HCT116 (cell line): ENCODE measurements at regions not wholly inside any gene's neighbourhood (a gene's known extent, or its start where the extent isn't known, plus 50 kb on each side); places are given as distances from the start of the nearest gene placed in this dataset.

Experiments used
- ATAC-seq: fragments of 200-7000 bp; cut with Tn5 transposase; 2 replicates; pipeline ENCODE4 v1.9.1; 2020; ENCODE audit warnings: mild to moderate bottlenecking, moderate library complexity
- BruUV-seq: library from RNA; stranded (reverse); fragments of 400-500 nt; replicated peaks from 2 replicates; lab custom pipeline; 2021; lab: Mats Ljungman, UMichigan
- CTCF ChIA-PET: fragments of 300-600 bp; sonication (Branson Sonifier 250); formaldehyde crosslinking; loops from one replicate; lab custom pipeline; 2021; ENCODE audit warnings: antibody characterized with exemption; lab: Charles Lee
- POLR2A ChIA-PET: fragments of 300-600, 350-600 bp; sonication (Branson Sonifier 250); formaldehyde crosslinking; loops from one replicate; lab custom pipeline; 2021; ENCODE audit warnings: antibody characterized with exemption; lab: Charles Lee
- RAD21 ChIA-PET, 2 experiments: fragments of 300-600 bp; sonication (Branson Sonifier 250); formaldehyde crosslinking; loops; one replicate each; lab custom pipeline; 2023; ENCODE audit warnings: low total read pairs in 2 of 2; ENCODE audit not compliant: uncharacterized antibody in 2 of 2, unreplicated experiment in 2 of 2, low non-redundant PET in 1 of 2; lab: Charles Lee
- DNase-seq: peaks from one replicate; pipeline ENCODE4 v3.0.0-alpha.2; 2010; ENCODE audit warnings: low read depth, low spot score
- H2AFZ ChIP-seq: fragments of 200-600 bp; shearing (Covaris generic), sonication (generic); 2 replicates; pipeline ENCODE4 v1.6.1; 2017; ENCODE audit warnings: low read depth, mixed run types, mixed read lengths, antibody characterized with exemption, low read length; ENCODE audit not compliant: poor library complexity, severe bottlenecking
- H3K27ac ChIP-seq: 2 replicates; pipeline ENCODE4 v1.5.1; 2012; ENCODE audit warnings: low read depth, low read length
- H3K27me3 ChIP-seq: fragments of 200-600 bp; sonication (generic); 2 replicates; pipeline ENCODE4 v1.6.1; 2016; ENCODE audit warnings: mixed run types, low read length, mixed read lengths; ENCODE audit not compliant: insufficient read depth
- H3K36me3 ChIP-seq, 2 experiments: fragments of 200-500 bp in 1 of 2; fragments of 200-600 bp in 1 of 2; sonication (Bioruptor generic) in 1 of 2; sonication (generic) in 1 of 2; 2 replicates each; pipeline versions ENCODE4 v1.5.1 to v1.6.1; 2014 to 2016; ENCODE audit warnings: low read length in 2 of 2, inconsistent platforms in 1 of 2, mixed read lengths in 1 of 2, mixed run types in 1 of 2; ENCODE audit not compliant: insufficient read depth in 2 of 2, control insufficient read depth in 1 of 2
- H3K4me1 ChIP-seq, 2 experiments: fragments of 200-600 bp in 1 of 2; sonication (generic) in 1 of 2; 2 replicates each; pipeline versions ENCODE4 v1.5.1 to v1.6.1; 2012 to 2017; ENCODE audit warnings: low read length in 2 of 2, inconsistent platforms in 1 of 2, mild to moderate bottlenecking in 1 of 2, mixed read lengths in 1 of 2, mixed run types in 1 of 2, moderate library complexity in 1 of 2; ENCODE audit not compliant: insufficient read depth in 2 of 2, control insufficient read depth in 1 of 2
- H3K4me2 ChIP-seq: fragments of 200-600 bp; sonication (generic); 2 replicates; pipeline ENCODE4 v1.6.1; 2017; ENCODE audit warnings: mixed run types, low read length, mixed read lengths
- H3K4me3 ChIP-seq, 2 experiments: fragments of 200-600 bp in 1 of 2; sonication (generic) in 1 of 2; replicated peaks in 1 of 2; 2 replicates each; pipeline ENCODE4 v1.5.1; 2011 to 2016; ENCODE audit warnings: low read length in 2 of 2, control low read depth in 1 of 2, low read depth in 1 of 2, mild to moderate bottlenecking in 1 of 2, mixed read lengths in 1 of 2, mixed run types in 1 of 2
- H3K79me2 ChIP-seq: fragments of 200-600 bp; sonication (generic); 2 replicates; pipeline ENCODE4 v1.6.1; 2017; ENCODE audit warnings: mild to moderate bottlenecking, mixed run types, low read length, moderate library complexity, mixed read lengths; ENCODE audit not compliant: insufficient read depth
- H3K9ac ChIP-seq: fragments of 200-600 bp; sonication (generic); 2 replicates; pipeline ENCODE4 v1.6.1; 2016; ENCODE audit warnings: low read length, mixed read lengths
- H3K9me2 ChIP-seq: fragments of 200-600 bp; sonication (generic), shearing (Covaris generic); 2 replicates; pipeline ENCODE4 v1.6.1; 2017; ENCODE audit warnings: mixed run types, mild to moderate bottlenecking, moderate library complexity; ENCODE audit not compliant: insufficient read depth
- H3K9me3 ChIP-seq, 2 experiments: fragments of 200-500 bp in 1 of 2; fragments of 200-600 bp in 1 of 2; sonication (Bioruptor generic) in 1 of 2; sonication (generic) in 1 of 2; 2 replicates each; pipeline ENCODE4 v1.6.1; 2014 to 2017; ENCODE audit warnings: low read length in 2 of 2, mixed read lengths in 2 of 2, inconsistent platforms in 1 of 2, low read depth in 1 of 2, mild to moderate bottlenecking in 1 of 2, mixed run types in 1 of 2, moderate library complexity in 1 of 2; ENCODE audit not compliant: control insufficient read depth in 1 of 2, insufficient read depth in 1 of 2
- H4K20me1 ChIP-seq: fragments of 200-600 bp; sonication (generic), shearing (Covaris generic); 2 replicates; pipeline ENCODE4 v1.6.1; 2017; ENCODE audit warnings: mixed run types, mild to moderate bottlenecking, moderate library complexity; ENCODE audit not compliant: insufficient read depth
- CBX3 ChIP-seq: IDR thresholded peaks from 2 replicates; pipeline ENCODE4 v1.6.1; 2012; ENCODE audit warnings: low read depth
- EGR1 ChIP-seq: IDR thresholded peaks from 2 replicates; pipeline ENCODE4 v1.6.1; 2012; ENCODE audit warnings: low read depth
- ELF1 ChIP-seq: IDR thresholded peaks from 2 replicates; pipeline ENCODE4 v1.6.1; 2012; ENCODE audit warnings: low read depth, borderline replicate concordance
- EZH2 ChIP-seq: fragments of 200-600 bp; sonication (generic); IDR thresholded peaks from 2 replicates; pipeline ENCODE4 v1.6.1; 2017; ENCODE audit warnings: antibody characterized with exemption, mixed run types
- EZH2phosphoT487 ChIP-seq: fragments of 200-600 bp; IDR thresholded peaks from 2 replicates; pipeline ENCODE4 v1.6.1; 2018; ENCODE audit warnings: antibody characterized with exemption, borderline replicate concordance
- SIN3A ChIP-seq: IDR thresholded peaks from 2 replicates; pipeline ENCODE4 v1.6.1; 2012; ENCODE audit warnings: low read depth
- SP1 ChIP-seq: IDR thresholded peaks from 2 replicates; pipeline ENCODE4 v1.6.1; 2012; ENCODE audit warnings: low read depth
- SRF ChIP-seq: IDR thresholded peaks from 2 replicates; pipeline ENCODE4 v1.6.1; 2012; ENCODE audit warnings: low read depth
- TCF7L2 ChIP-seq: IDR thresholded peaks from 2 replicates; pipeline ENCODE4 v1.7.0; 2011; ENCODE audit warnings: borderline replicate concordance, inconsistent platforms; ENCODE audit not compliant: insufficient read depth, insufficient read length; ENCODE audit errors: extremely low read depth
- YY1 ChIP-seq: IDR thresholded peaks from 2 replicates; pipeline ENCODE4 v1.6.1; 2011; ENCODE audit warnings: low read length, low read depth, moderate library complexity, mild to moderate bottlenecking; ENCODE audit not compliant: insufficient replicate concordance; ENCODE audit errors: extremely low read depth
- intact Hi-C: fragments of 100-400 bp; cut with micrococcal nuclease; formaldehyde crosslinking; loops from 2 replicates; pipeline ENCODE4 v1.10.0; 2022
- TF ChIP-seq, protein P1 (sequence below): IDR thresholded peaks from 2 replicates; pipeline ENCODE4 v1.6.1; 2012
- TF ChIP-seq, protein P2 (sequence below), 3 experiments: fragments of 200-600 bp in 1 of 3; sonication (generic) in 1 of 3; IDR thresholded peaks in 2 of 3; conservative IDR thresholded peaks in 1 of 3; 2 replicates each; pipeline ENCODE4 v1.5.1; 2012 to 2017; ENCODE audit warnings: low read depth in 2 of 3, low read length in 2 of 3, antibody characterized with exemption in 1 of 3, borderline replicate concordance in 1 of 3, control low read depth in 1 of 3, mild to moderate bottlenecking in 1 of 3, mixed read lengths in 1 of 3, mixed run types in 1 of 3, moderate library complexity in 1 of 3; ENCODE audit not compliant: insufficient read depth in 1 of 3
- TF ChIP-seq, protein P3 (sequence below): IDR thresholded peaks from 2 replicates; pipeline ENCODE4 v1.6.1; 2011; ENCODE audit warnings: mild to moderate bottlenecking, low read length, moderate library complexity; ENCODE audit not compliant: insufficient replicate concordance; ENCODE audit errors: extremely low read depth
- TF ChIP-seq, protein P4 (sequence below): IDR thresholded peaks from 2 replicates; pipeline ENCODE4 v1.6.1; 2012; ENCODE audit warnings: low read depth

DNA sequence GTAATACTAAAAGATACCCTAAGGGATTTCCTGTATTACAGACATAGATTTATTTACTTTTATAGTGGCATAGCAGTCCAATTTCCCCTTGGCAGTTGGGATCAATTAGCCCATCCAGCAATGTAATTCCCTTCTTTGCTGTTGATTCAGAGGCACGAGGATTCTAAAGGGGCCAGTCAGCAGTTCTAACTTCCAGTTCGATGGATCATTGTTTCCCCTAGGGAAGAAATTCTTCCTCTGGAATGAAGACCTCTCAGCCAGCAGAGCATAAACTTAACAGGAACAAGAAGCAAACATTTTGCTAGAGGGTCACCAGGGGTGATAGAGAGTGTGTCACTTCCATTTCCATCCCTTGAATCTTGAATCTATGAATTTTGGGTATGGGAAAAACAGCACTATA, 395.7 kb upstream of the NOVA1 start (continued):
- TF ChIP-seq SIN3A (no peak), EGR1 (no peak)
- TF ChIP-seq, protein P1, sequence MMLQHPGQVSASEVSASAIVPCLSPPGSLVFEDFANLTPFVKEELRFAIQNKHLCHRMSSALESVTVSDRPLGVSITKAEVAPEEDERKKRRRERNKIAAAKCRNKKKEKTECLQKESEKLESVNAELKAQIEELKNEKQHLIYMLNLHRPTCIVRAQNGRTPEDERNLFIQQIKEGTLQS, result no peak
- TF ChIP-seq, protein P2, sequence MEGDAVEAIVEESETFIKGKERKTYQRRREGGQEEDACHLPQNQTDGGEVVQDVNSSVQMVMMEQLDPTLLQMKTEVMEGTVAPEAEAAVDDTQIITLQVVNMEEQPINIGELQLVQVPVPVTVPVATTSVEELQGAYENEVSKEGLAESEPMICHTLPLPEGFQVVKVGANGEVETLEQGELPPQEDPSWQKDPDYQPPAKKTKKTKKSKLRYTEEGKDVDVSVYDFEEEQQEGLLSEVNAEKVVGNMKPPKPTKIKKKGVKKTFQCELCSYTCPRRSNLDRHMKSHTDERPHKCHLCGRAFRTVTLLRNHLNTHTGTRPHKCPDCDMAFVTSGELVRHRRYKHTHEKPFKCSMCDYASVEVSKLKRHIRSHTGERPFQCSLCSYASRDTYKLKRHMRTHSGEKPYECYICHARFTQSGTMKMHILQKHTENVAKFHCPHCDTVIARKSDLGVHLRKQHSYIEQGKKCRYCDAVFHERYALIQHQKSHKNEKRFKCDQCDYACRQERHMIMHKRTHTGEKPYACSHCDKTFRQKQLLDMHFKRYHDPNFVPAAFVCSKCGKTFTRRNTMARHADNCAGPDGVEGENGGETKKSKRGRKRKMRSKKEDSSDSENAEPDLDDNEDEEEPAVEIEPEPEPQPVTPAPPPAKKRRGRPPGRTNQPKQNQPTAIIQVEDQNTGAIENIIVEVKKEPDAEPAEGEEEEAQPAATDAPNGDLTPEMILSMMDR (IDR thresholded peaks at IDR 0.05 in 2 of 3, conservative IDR thresholded peaks at IDR 0.05 in 1 of 3; ENCODE audit: borderline replicate concordance in 1 of 3, insufficient read depth in 1 of 3, low read depth in 2 of 3, low read length in 2 of 3), result no peak
- TF ChIP-seq, all 23 proteins: peak for 0

DNA sequence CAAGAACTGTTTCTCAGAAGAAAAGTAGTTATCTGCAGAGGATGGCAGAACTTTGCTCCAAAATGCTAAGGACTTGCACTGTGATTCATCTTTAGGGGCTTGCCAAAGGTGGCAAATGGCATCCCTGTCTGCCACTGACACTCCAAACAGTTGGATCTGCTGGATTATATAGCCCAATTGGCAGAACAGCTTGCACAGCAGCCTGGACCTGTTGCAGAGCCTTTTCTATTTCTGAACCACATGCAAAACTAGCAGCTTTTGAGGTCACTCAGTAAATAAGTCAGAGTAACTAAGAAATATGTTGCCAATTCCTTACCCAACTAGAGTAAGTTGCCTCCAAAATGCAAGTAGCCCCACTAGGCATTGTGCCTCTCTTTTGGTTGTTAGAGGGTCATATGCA, 397.5 kb upstream of the NOVA1 start:
- peaks cover 14 to 23% of the 10 kb centered on the region in 2 experiments; a peak in 2 of 4 replicates for H3K9me3 ChIP-seq
- no peaks in the 10 kb centered on the region for H3K27me3 ChIP-seq
- no TSS peak for BruUV-seq
- no peak for DNase-seq
- no peak overlapping the region for H3K4me3 ChIP-seq
- no peak overlapping the region for H3K27ac ChIP-seq
- no peaks in the 10 kb centered on the region for H3K36me3 ChIP-seq
- RAD21 ChIA-PET, result no interaction called here
- H3K4me1 ChIP-seq, result no peaks in the 10 kb centered on the region
- no peak overlapping the region for H3K9ac ChIP-seq
- CTCF ChIA-PET, result no interaction called here
- ATAC-seq, result no peak
- intact Hi-C loops, result no loop called here
- no peaks in the 10 kb centered on the region for H3K79me2 ChIP-seq
- H3K9me2 ChIP-seq, result no peaks in the 10 kb centered on the region
- H2AFZ ChIP-seq, result no peak overlapping the region
- POLR2A ChIA-PET, result no interaction called here
- no peaks in the 10 kb centered on the region for H4K20me1 ChIP-seq
- no peak overlapping the region for H3K4me2 ChIP-seq
- TF ChIP-seq, protein P2 (IDR thresholded peaks at IDR 0.05 in 2 of 3, conservative IDR thresholded peaks at IDR 0.05 in 1 of 3; ENCODE audit: borderline replicate concordance in 1 of 3, insufficient read depth in 1 of 3, low read depth in 2 of 3, low read length in 2 of 3), result no peak
- no peak for TF ChIP-seq ELF1
- TF ChIP-seq SRF, result no peak
- no peak for TF ChIP-seq EZH2phosphoT487
- no peak for TF ChIP-seq TCF7L2
- no peak for TF ChIP-seq SP1
- TF ChIP-seq, protein P3, sequence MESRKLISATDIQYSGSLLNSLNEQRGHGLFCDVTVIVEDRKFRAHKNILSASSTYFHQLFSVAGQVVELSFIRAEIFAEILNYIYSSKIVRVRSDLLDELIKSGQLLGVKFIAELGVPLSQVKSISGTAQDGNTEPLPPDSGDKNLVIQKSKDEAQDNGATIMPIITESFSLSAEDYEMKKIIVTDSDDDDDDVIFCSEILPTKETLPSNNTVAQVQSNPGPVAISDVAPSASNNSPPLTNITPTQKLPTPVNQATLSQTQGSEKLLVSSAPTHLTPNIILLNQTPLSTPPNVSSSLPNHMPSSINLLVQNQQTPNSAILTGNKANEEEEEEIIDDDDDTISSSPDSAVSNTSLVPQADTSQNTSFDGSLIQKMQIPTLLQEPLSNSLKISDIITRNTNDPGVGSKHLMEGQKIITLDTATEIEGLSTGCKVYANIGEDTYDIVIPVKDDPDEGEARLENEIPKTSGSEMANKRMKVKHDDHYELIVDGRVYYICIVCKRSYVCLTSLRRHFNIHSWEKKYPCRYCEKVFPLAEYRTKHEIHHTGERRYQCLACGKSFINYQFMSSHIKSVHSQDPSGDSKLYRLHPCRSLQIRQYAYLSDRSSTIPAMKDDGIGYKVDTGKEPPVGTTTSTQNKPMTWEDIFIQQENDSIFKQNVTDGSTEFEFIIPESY, result no peak
- no peak for TF ChIP-seq EGR1
- no peak for TF ChIP-seq EZH2
- no peak for TF ChIP-seq YY1
- TF ChIP-seq, protein P4, sequence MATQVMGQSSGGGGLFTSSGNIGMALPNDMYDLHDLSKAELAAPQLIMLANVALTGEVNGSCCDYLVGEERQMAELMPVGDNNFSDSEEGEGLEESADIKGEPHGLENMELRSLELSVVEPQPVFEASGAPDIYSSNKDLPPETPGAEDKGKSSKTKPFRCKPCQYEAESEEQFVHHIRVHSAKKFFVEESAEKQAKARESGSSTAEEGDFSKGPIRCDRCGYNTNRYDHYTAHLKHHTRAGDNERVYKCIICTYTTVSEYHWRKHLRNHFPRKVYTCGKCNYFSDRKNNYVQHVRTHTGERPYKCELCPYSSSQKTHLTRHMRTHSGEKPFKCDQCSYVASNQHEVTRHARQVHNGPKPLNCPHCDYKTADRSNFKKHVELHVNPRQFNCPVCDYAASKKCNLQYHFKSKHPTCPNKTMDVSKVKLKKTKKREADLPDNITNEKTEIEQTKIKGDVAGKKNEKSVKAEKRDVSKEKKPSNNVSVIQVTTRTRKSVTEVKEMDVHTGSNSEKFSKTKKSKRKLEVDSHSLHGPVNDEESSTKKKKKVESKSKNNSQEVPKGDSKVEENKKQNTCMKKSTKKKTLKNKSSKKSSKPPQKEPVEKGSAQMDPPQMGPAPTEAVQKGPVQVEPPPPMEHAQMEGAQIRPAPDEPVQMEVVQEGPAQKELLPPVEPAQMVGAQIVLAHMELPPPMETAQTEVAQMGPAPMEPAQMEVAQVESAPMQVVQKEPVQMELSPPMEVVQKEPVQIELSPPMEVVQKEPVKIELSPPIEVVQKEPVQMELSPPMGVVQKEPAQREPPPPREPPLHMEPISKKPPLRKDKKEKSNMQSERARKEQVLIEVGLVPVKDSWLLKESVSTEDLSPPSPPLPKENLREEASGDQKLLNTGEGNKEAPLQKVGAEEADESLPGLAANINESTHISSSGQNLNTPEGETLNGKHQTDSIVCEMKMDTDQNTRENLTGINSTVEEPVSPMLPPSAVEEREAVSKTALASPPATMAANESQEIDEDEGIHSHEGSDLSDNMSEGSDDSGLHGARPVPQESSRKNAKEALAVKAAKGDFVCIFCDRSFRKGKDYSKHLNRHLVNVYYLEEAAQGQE, result no peak
- TF ChIP-seq CBX3, result no peak
